NCI-H1105 treated with DMSO at 0.1 percent for 48 hours (cell line): ENCODE measurements at regions not wholly inside any gene's neighbourhood (a gene's known extent, or its start where the extent isn't known, plus 50 kb on each side); places are given as distances from the start of the nearest gene placed in this dataset.
"Not testable (repeated sequence)": the region's sequence is repeated elsewhere in the genome, so short reads cannot be mapped to it uniquely, and the experiment has no call there.

Source experiments
- DNase-seq: peaks from one replicate; lab custom pipeline; 2025; lab: John Stamatoyannopoulos, UW

- DNase-seq = no peak
Measured at GRCh38 chr10:16231734-16232435, 204.9 kb upstream of the PTER start.

- DNase-seq = no peak
Measured at GRCh38 chr10:16232441-16232840, 204.4 kb upstream of the PTER start.

GRCh38 chr10:16234916-16235315 is 201.9 kb upstream of the PTER start:
- no peak for DNase-seq

GRCh38 chr10:16242446-16242845 is 194.4 kb upstream of the PTER start:
- DNase-seq = no peak

GRCh38 chr10:16242859-16243613 is 193.8 kb upstream of the PTER start:
- no peak for DNase-seq

- not testable (repeated sequence) for DNase-seq
Measured at GRCh38 chr10:16250136-16250535, 186.7 kb upstream of the PTER start.

- DNase-seq = no peak
Measured at GRCh38 chr10:16256336-16256735, 180.5 kb upstream of the PTER start.

- DNase-seq = no peak
Measured at GRCh38 chr10:16258291-16259040, 178.3 kb upstream of the PTER start.

GRCh38 chr10:16259726-16260125 is 177.1 kb upstream of the PTER start:
- no peak for DNase-seq

- DNase-seq = no peak
Measured at GRCh38 chr10:16260388-16260787, 176.4 kb upstream of the PTER start.

GRCh38 chr10:16271571-16271970 is 165.2 kb upstream of the PTER start:
- DNase-seq = no peak

- no peak for DNase-seq
Measured at GRCh38 chr10:16274911-16275310, 161.9 kb upstream of the PTER start.

GRCh38 chr10:16280595-16280994 is 156.2 kb upstream of the PTER start:
- no peak for DNase-seq

GRCh38 chr10:16292366-16292765 is 144.4 kb upstream of the PTER start:
- no peak for DNase-seq

- DNase-seq = no peak
Measured at GRCh38 chr10:16297069-16297468, 139.7 kb upstream of the PTER start.

- DNase-seq = no peak
Measured at GRCh38 chr10:16297642-16298041, 139.2 kb upstream of the PTER start.

GRCh38 chr10:16304311-16304710 is 132.5 kb upstream of the PTER start:
- DNase-seq = no peak

GRCh38 chr10:16310440-16310839 is 126.4 kb upstream of the PTER start:
- no peak for DNase-seq

GRCh38 chr10:16314259-16314658 is 122.6 kb upstream of the PTER start:
- DNase-seq = no peak

GRCh38 chr10:16316733-16317390 is 119.9 kb upstream of the PTER start:
- no peak for DNase-seq

GRCh38 chr10:16341637-16342036 is 95.2 kb upstream of the PTER start:
- DNase-seq = no peak

- DNase-seq = no peak
Measured at GRCh38 chr10:16348891-16349290, 87.9 kb upstream of the PTER start.
